Thyroid gland (tissue), 4 donors: ENCODE measurements at regions not wholly inside any gene's neighbourhood (a gene's known extent, or its start where the extent isn't known, plus 50 kb on each side); places are given as distances from the start of the nearest gene placed in this dataset.

Source experiments
- POLR2A ChIP-seq, 2 donors: fragments of 450-650 bp; IDR thresholded peaks; one replicate each; pipeline ENCODE4 v1.6.1; 2017; ENCODE audit warnings: antibody characterized with exemption in 2 of 2, mild to moderate bottlenecking in 2 of 2, moderate library complexity in 1 of 2
- TF ChIP-seq, protein P1 (sequence below), 6 experiments: fragments of 200-600 bp in 3 of 6; fragments of 450-650 bp in 3 of 6; sonication (generic) in 3 of 6; IDR thresholded peaks; one replicate each; pipeline ENCODE4 v1.5.1; 2016 to 2019; ENCODE audit warnings: antibody characterized with exemption in 6 of 6, mild to moderate bottlenecking in 2 of 6, inconsistent platforms in 1 of 6, moderate library complexity in 1 of 6

- TF ChIP-seq, protein P1, sequence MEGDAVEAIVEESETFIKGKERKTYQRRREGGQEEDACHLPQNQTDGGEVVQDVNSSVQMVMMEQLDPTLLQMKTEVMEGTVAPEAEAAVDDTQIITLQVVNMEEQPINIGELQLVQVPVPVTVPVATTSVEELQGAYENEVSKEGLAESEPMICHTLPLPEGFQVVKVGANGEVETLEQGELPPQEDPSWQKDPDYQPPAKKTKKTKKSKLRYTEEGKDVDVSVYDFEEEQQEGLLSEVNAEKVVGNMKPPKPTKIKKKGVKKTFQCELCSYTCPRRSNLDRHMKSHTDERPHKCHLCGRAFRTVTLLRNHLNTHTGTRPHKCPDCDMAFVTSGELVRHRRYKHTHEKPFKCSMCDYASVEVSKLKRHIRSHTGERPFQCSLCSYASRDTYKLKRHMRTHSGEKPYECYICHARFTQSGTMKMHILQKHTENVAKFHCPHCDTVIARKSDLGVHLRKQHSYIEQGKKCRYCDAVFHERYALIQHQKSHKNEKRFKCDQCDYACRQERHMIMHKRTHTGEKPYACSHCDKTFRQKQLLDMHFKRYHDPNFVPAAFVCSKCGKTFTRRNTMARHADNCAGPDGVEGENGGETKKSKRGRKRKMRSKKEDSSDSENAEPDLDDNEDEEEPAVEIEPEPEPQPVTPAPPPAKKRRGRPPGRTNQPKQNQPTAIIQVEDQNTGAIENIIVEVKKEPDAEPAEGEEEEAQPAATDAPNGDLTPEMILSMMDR (IDR thresholded peaks at IDR 0.05) = no peak
- no peak for TF ChIP-seq POLR2A (IDR thresholded peaks at IDR 0.05)
Observed at GRCh38 chr9:73531051-73531532, 379.4 kb downstream of the ANXA1 start.
